NCI-H128 (cell line): ENCODE measurements at regions not wholly inside any gene's neighbourhood (a gene's known extent, or its start where the extent isn't known, plus 50 kb on each side); places are given as distances from the start of the nearest gene placed in this dataset.

Experiments used
- DNase-seq: peaks from one replicate; lab custom pipeline; 2025; ENCODE audit not compliant: unreplicated experiment; lab: John Stamatoyannopoulos, UW

DNA sequence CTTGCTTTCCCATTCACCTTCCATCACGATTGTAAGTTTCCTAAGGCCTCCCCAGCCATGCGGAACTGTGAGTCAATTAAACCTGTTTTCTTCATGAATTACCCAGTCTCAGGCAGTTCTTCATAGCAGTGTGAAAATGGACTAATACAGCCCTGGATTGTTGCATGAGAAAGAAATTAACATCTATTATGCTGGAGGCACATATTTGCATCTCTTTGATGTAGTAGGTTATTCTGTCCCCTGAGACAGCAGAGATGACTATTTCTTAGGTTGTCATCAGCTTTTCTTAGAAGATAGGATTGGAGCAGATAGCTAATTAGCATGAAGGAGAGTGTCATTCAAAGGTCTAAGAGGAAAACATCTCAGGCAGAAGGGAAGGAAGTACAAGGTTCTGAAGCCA, 166.2 kb downstream of the OMA1 start:
- DNase-seq: no peak

GRCh38 chr1:58367217-58367616, 179.3 kb downstream of the OMA1 start:
- no peak for DNase-seq

GRCh38 chr1:58365328-58365727, 181.2 kb downstream of the OMA1 start:
- no peak for DNase-seq

- DNase-seq: no peak
Measured at GRCh38 chr1:58363585-58363984, 182.9 kb downstream of the OMA1 start.

- no peak for DNase-seq
Measured at GRCh38 chr1:58361134-58361533, 185.4 kb downstream of the OMA1 start.

DNA sequence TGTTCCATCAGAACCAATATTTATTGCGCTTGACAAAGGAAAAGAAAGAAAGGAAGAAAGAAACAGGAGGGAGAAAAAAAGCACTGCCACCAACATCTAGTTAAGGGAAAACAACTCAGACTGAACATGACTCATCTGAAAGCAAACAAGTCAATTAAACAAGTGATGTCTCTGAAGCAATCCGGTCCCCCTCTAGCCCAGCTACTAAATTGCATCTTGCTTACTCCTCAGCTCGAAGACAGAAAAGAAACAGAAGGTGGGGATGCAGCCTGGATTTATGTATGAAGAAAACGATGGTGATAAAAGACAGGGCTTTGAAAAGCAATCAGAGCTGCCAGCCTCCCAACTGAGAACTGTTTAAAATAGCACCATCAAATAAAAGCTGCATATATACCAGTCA, 188.2 kb downstream of the OMA1 start:
- no peak for DNase-seq

DNA sequence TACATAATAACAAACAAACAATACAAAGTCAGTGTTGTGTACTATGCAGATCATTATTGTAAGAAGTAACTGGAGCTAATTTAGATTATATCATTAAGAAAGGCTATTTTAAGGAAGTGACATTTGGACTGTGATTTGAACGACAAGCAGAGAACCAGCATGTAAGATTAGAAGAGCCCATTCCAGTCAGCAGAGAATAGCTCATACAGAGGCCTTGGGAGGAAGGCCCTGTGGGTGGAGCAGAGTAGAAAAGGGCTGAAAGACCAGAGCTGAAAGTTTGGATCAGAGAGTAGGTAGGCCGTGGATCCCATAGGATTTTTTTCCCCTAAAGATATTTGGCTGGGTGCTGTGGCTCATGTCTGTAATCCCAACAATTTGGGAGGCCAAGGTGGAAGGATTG, 190.1 kb downstream of the OMA1 start:
- no peak for DNase-seq

GRCh38 chr1:58353168-58353567, 193.4 kb downstream of the OMA1 start:
- DNase-seq: no peak

GRCh38 chr1:58352476-58353092, 193.9 kb downstream of the OMA1 start:
- DNase-seq: no peak

DNA sequence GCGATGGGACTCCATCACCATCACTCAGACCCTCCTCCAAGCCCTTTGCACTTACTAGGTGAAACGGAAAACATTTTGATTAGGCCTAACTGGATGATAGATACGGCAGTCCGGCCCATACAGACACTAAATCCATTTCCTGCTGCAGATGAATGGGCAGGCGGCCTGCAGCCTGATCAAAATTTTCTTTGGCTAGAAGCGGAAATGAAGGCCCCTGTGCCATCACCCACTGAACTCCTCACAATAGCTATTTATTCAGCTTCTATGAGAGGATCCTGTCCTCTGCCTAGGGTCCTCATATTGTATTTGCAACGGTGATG, 200.5 kb downstream of the OMA1 start:
- no peak for DNase-seq

GRCh38 chr1:58345215-58346035, 201.1 kb downstream of the OMA1 start:
- no peak for DNase-seq

DNA sequence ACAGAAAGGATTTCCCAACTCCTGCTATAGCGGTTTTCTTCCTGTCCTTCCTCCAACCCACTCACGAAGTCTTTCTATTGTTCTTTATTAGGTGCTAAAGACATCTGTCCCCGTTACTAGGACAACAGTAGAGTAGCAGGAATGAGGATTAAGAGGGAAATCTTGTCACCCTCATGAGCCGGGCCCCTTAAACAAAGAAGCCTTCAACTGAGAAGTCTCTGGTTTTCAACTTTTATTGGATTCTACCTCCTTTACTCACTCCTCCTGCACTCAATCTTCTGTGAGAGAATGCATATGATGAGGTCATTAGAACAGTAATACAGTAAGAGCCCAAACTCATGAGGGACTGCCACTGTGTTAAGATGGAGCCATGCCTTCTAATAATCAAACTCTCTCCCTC, 206.3 kb downstream of the OMA1 start:
- no peak for DNase-seq

DNA sequence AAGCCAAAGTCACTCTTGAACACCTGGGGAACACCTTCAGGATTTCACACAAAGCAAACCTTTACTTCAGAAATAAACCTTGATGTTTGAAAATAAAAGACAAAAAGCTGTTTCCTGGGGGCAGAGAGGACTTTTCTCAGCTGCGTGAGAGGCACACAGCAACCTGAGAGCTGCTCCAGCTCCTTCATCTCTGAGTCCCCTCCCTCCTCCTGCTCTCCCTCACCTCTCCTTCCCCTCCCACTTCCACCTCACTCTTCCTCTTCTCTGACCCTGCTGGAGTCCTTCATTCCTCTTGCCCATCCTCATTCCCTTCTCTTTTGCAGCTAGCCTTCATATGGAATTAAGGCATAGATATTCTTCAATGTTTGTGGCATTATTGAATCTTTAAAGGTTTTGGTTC, 208.4 kb downstream of the OMA1 start:
- DNase-seq: no peak

GRCh38 chr1:58333511-58333910, 213.0 kb downstream of the OMA1 start:
- no peak for DNase-seq

DNA sequence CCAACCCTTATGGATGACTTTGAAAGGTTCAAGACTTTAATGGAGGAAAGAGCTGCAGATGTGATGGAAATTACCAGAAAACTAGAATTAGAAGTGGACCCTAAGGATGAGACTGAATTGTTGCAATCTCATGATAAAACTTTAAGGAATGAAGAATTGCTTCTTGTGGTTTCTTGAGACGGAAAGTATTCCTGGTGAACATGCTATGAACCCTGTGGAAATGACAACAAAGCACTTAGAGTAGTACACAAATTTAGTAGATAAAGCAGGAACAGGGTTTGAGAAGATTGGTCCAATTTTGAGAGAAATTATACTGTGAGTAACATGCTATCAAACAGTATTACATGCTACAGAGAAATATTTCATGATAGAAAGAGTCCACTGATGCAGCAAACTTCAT, 215.4 kb downstream of the OMA1 start:
- DNase-seq: no peak

- DNase-seq: no peak
Measured at GRCh38 chr1:58325866-58326265, 220.7 kb downstream of the OMA1 start.

GRCh38 chr1:58324558-58324957, 222.0 kb downstream of the OMA1 start:
- no peak for DNase-seq

GRCh38 chr1:58318157-58319005, 228.1 kb downstream of the OMA1 start:
- no peak for DNase-seq

DNA sequence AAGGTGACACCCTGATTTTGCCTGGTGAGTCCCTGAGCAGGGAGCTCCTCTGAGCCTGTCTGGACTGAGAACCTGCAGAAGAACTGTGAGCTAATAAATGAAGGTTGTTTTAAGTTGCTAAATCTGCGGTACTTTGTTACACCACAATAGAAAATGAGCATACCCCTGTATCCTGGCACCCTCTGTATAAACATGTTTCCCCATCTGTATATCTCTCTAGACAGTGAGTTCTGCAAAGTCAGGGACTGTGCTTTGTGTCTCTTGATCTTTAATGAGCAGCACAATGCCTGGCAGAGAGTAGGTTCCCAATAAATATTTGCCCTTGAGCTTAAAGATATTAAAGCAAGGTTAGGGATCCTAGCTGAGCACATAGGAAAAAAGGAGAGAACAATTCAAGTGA, 228.8 kb downstream of the OMA1 start:
- DNase-seq: no peak

GRCh38 chr1:58317086-58317485, 229.4 kb downstream of the OMA1 start:
- DNase-seq: no peak

GRCh38 chr1:58316141-58316540, 230.4 kb downstream of the OMA1 start:
- no peak for DNase-seq

DNA sequence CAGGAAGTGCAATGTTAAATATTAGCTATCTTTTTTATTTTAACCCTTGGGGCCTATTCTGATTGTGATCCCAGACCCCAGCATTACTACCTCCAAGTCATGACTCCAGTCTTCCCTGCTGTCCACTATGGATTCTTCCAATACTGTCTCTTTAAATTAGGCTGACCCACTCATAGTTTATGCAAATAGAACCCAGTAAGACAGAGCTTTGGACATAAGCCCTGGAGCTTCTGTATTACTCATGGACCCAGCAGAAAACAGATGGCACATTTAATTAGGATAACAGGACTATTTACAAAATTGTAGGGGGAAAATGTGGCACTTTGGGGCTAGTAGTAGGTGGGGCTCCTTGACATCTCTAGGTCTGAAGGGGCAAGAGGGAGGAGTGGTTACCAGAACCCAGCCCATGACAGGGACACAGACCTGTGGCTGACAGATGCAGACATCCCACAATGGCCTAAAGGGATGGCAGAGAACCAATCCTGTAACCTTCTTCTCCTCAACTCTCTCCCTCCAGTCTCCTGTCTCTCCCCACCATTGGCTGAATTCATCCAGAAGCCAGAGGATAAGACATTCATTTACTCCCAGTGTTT, 233.5 kb downstream of the OMA1 start:
- no peak for DNase-seq
